HG02623 (cell line): ENCODE measurements at regions not wholly inside any gene's neighbourhood (a gene's known extent, or its start where the extent isn't known, plus 50 kb on each side); places are given as distances from the start of the nearest gene placed in this dataset.

Experiments
- ATAC-seq: cut with Tn5 transposase; IDR thresholded peaks from one replicate; pipeline ENCODE4 v1.9.1; 2021; ENCODE audit warnings: moderate library complexity; ENCODE audit not compliant: unreplicated experiment

DNA sequence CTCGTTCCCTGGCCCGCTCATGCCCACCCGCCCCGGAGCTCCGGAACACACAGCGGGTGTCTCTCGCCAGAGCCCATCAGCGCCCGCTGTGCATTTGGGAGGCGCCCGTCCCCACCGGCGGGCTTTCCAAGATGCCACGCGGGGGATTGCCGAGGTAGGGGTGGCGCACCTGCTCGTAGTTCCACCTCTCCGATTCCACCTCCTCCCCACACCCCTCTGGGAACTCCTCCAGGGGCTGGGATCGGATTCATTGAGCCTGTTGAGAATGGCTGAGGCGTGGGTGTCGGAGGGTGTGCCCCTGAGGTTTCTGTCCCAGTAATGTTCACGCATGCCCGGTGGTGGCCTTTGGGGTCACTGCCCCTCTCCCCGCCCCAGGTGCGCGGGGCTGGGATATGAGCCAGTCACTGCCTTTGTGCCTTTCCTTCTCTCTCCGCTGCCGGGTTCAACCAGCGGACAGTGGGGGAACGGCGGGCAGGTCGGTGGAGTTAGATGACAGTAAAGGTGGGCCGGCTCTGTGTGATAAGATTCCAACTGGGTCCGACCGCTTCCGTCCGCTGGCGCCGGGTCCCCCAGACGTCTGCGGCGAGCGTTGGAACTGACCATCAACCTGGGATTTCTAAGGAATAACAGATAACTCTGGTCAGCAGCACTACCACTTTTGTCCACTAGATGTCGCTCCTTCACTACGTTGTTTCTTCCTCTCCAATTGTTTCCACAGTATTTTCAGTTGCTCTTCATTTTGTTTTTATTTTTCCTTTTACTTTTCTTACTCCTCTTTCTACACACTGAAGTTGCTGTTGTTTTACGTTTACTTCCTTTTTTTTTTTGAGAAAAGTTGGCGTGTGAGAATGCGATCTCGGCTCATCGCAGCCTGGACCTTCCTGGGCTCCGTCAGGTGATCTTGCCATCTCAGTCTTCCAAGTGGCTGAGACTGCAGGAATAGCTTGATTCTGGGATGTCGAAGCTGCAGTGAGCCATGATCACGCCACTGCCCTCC is 178.1 kb upstream of the ALG10B start:
- peak; percentile 62 for ATAC-seq

DNA sequence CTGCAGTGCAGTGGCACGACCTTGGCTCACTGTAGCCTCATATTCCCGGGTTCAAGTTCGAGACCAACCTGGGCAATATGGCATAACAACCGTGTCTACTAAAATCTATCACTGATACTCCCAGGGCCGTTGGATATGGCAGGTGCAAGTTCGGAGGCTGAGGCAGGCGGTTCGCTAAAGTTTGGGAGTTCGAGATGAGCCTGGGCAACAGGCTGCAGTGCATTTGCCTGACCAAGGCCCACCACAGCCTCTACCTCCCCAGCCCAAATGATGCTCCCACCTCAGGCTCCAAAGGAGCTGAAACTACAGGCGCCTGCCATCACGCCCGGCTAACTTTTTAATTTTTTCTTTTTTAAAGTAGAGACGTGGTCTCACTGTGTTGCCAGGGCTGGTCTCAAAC is 177.1 kb upstream of the ALG10B start:
- no peak for ATAC-seq

DNA sequence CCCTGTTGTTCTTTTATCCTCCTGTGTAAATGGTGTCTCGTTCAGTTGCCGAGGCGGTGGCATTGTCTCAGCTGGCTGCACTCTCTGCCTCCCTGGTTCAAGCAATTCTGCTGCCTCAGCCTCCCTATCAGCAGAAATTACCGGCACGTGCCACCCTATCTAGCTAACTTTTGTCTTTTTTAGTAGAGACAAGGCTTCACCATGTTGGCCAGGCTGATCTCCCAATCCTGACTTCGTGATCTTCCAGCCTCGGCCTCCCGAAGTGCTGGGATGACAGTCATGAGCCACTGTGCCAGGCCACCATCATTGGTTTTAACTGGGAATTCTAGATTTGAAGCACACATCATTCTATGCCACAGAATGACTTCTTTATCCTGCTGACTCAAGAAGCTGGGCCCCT is 175.3 kb upstream of the ALG10B start:
- ATAC-seq = no peak

DNA sequence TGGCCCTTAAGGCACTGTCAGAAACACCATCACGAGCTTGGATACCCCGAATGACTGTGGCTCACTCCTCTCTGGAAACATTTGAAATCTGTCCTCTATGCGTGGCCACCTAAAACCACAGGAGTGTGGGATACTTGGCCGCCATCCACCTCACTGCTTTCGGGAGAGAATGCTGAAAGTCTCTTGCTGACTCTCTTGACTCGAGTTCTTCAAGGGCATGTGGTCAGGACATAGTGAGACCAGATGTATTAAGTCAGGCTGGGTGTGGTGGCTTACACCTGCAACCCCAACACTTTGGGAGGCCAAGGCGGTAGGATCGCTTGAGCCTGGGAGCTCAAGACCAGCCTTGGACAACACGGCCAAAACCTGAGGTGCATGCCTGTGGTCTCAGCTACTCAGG is 174.7 kb upstream of the ALG10B start:
- no peak for ATAC-seq

DNA sequence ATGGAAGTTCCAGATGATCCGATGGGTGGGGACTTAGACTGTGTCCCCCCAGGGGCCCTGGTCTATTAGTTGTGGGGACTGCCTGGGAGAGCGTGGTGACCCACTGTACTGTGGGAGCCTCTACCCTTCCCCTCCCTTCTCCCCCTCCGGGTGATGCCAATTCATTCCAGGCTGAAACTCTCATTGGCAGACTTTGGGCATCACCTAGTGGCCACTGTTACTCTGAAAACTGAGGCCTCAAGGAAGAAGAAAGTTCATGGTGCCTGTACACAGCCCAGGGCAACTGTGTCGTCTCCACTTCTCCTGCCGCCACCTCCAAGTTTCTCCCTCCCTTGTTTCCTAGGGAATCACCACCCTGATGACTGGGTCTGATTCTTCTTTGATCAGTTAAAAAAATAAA is 173.6 kb upstream of the ALG10B start:
- no peak for ATAC-seq

DNA sequence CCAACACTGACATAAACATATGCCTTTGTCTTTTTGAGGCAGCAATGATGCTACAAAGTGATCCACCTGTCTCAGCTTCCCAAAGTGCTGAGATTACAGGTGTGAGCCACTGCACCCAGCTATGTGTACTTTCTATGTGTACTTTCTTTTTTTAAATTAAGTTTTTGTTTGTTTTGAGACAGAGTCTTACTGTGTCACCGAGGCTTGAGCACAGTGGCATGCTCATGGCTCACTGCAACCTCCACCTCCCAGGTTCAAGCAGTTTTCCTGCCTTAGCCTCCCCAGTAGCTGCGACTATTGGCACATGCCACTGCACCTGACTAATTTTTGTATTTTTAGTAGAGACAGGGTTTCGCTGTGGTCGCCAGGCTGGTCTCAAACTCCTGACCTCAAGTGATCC is 172.5 kb upstream of the ALG10B start:
- ATAC-seq = no peak

DNA sequence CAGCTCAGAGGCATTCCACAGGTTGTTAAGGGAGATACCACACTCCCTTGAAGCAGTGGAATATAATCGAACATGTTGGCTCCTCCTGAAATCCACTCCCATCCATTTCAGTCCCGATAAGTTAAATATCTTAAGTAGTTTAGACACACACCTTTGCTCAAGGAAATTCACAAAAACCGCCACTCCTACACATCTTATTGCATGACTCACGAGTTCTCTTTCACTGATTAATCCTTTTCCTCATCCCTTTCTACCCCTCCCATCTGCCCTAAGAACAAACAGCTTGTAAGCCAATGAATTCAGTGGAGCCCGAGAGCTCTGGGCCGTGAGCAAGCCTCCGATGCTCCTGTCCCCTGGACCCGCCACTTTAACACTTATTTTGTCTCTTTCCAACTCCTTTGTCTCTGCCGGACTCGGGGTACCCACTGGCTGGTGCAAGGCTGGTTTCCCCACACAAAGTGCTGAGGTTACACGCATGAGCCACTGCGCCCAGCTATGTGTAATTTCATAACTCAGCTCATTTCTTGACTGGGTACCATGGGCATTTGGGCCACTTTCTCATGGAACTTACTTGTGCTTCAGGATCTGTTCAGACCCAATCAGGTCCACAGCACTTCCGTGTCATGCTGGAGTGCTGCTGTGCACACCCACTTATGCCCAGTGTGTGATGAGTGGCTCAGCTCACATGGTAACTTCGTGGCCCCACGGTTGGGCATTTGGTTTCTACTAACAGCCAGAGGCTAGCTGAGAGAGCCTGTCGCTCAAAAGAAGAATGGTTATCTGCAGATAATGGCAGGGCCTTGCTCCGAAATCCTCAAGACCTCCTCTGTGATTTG is 171.8 kb upstream of the ALG10B start:
- no peak for ATAC-seq

DNA sequence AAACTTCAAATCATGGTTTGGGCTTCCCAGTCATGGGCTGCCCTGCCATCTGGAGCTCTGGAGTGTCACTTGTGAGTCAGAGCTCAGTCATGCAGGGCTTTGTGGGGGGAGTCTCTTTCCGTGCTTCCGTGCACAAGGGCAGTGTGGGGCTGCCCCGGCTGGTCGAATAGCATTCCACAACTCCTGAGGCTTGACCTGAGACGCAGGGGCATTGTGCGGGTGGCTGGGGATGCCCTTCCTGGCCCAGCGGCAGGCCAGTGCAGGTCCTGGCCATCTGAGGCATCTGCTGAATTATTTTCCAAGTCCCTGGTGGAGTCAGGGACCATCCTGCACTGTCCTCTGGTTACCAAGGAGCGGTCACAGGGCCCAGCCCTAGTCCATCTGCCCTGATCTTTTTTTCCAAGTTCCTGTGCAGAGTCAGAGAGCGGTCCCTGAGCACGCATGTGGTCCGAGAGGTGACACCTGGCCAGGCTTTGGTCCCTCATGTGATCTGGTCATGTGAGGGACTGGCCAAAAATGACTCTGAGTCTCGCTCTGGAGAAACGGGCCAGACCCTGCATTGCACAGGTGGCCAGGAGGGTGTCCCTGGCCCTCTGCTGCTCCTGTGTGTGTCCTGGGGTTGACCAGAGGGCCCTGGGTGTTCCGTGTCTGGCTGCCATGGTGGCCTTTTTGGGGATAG is 167.0 kb upstream of the ALG10B start:
- ATAC-seq = no peak

DNA sequence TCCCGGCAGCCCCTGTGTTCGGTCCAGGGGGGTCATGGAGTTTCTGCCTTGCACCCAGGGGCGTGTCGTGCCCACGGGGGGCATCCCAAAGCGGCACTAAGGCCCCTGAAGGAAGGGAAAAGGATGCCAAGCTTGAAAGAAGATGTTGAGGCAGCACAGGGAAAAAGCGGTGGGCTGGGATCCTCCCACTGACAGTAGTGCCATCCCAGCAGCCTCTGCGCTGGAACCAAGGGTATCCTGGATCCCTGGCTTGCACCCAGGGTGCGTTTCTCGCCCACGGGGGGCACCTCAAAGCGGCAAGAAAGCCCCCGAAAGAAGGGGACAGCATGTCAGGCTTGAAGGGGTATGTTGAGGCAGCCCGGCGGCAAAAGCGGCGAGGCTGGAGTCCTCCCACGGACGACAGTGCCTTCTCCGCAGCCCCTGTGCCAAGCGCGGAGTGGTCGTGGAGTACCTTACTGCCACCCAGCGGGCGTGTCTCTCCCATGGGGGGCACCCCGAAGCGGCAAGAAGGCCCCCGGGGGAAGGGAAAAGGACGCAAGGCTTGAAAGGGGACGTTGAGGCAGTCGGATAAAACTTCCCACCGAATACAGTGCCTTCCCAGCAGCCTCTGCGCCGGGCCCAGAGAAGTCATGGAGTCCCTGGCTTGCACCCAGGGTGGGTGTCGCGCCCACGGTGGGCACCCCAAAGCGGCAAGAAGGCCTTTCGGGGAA is 164.4 kb upstream of the ALG10B start:
- ATAC-seq = no peak

DNA sequence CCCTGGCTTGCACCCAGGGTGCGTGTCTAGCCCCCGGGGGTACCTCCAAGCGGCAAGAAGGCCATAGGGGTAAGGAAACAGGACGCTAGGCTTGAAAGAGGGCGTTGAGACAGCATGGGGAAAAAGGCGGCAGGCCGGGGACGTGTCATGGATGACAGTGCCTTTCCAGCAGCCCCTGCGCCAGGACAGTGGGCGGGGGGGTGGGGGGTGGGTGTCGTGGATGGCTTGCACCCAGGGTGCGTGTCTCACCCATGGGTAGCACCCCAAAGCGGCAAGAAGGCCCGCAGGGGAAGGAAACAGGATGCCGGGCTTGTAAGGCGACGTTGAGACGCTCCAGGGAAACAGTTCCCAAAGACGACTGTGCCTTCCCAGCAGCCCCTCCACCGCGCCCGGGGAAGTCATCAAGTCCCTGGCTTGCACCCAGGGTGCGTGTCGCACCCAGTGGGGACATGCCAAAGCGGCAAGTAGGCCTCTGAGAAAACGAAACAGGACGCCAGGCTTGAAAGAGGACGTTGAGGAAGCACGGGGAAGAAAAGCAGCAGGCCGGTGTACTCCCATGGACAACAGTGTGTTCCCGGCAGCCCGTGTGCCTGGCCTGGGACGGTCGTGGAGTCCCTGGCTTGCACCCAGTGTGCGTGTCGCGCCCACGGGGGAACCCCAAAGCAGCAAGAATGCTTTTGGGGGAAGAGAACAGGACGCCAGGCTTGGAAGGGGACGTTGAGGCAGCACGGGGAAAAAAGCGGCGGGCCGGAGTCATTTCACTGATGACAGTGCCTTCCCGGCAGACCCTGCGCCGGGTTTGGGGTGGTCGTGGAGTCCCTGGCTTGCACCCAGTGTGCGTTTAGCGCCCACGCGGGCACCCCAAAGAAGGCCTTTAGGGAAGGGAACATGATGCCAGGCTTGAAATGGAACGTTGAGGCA is 163.5 kb upstream of the ALG10B start:
- ATAC-seq = no peak

DNA sequence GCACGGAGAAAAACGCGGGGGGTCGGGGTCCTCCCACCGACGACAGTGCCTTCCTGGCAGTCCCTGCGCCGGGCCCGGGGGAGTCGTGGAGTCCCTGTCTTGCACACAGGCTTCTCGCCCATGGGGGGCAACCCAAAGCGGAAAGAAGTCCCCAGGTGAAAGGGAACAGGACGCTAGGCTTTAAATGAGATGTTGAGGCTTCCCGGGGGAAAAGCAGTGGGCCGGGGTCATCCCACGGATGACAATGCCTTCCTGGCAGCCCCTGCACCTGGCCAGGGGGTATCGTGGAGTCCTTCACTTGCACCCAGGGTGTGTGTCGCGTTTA is 162.9 kb upstream of the ALG10B start:
- ATAC-seq = no peak

DNA sequence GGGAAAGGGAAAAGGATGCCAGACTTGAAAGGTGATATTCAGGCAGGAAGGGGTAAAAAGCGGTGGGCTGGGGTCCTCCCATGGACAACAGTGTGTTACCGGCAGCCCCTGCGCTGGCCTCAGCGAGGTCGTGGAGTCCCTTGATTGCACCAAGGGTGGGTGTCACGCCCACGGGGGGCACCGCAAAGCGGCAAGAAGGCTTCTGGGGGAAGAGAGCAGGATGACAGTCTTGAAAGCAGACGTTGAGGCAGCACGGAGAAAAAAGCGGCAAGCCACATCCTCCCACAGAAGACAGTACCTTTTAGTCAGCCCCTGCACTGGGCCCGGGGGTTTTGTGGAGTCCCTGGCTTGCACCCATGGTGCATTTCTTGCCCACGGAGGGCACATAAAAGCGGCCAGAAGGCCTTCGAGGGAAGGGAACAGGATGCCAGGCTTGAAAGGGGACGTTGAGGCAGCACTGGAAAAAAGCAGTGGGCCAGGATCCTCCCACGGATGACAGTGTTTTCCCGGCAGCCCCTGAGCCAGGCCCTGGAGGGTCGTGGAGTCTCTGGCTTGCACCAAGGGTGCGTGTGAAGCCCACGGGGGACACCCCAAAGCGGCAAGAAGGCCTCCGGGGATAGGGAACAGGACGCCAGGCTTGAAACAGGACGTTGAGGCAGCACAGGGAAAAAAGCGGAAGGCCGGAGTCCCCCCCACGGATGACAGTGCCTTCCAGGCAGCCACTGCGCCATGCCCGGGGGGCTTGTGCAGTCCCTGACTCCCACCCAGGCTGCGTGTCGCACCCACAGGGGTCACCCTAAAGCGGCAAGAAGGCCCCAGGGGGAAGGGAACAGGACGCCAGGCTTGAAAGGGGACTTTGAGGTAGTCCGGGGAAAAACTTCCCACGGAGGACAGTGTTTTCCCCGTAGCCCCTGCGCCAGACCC is 162.2 kb upstream of the ALG10B start:
- ATAC-seq = no peak

DNA sequence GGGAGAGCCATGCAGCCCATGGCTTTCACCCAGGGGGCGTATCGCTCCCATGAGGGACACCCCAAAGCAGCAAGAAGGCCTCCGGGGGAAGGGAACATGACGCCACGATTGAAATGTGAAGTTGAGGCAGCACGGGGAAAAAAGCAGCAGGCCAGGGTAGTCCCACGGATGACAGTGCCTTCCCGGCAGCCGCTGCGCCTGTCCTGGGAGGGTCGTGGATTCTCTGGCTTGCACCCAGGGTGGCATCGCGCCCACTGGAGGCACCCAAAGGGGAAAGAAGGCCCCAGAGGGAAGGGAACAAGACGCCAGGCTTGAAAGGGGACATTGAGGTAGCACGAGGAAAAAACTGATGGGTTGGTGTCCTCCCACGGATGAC is 161.6 kb upstream of the ALG10B start:
- no peak for ATAC-seq

DNA sequence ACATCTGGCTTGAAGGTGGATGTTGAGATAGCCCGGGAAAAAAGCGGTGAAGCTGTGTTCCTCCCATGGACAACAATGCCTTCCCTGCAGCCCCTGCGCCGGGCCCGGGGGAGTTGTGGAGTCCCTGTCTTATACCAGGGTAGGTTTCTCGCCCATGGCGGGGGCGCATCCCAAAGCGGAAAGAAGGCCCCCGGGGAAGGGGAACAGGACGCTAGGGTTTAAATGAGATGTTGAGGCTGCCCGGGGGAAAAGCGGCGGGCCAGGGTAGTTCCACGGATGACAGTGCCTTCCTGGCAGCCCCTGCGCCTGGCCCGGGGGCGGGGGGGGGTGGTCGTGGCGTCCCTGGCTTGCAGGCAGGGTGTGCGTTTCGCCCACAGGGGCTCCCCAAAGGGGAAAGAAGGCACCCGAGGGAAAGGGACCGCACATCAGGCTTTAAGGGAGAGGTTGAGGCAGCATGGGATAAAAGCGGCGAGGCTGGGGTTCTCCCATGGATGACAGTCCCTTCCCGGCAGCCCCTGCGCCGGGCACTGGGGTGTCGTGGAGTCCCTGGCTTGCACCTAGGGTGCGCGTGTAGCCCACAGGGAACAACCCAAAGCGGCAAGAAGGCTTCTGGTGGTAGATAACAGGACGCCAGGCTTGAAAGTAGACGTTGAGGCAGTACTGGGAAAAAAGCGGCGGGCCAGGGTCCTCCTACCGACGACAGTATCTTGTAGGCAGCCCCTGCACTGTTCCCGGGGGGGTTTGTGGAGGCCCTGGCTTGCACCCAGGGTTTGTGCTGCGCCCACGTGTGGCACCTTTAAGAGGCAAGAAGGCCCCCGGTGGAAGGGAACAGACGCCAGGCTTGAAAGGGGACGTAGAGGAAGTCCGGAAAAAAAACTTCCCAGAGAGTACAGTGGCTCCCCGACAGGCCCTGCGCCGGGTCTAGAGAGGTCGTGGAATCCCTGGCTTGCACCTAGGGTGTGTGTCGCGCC is 160.8 kb upstream of the ALG10B start:
- ATAC-seq = no peak

DNA sequence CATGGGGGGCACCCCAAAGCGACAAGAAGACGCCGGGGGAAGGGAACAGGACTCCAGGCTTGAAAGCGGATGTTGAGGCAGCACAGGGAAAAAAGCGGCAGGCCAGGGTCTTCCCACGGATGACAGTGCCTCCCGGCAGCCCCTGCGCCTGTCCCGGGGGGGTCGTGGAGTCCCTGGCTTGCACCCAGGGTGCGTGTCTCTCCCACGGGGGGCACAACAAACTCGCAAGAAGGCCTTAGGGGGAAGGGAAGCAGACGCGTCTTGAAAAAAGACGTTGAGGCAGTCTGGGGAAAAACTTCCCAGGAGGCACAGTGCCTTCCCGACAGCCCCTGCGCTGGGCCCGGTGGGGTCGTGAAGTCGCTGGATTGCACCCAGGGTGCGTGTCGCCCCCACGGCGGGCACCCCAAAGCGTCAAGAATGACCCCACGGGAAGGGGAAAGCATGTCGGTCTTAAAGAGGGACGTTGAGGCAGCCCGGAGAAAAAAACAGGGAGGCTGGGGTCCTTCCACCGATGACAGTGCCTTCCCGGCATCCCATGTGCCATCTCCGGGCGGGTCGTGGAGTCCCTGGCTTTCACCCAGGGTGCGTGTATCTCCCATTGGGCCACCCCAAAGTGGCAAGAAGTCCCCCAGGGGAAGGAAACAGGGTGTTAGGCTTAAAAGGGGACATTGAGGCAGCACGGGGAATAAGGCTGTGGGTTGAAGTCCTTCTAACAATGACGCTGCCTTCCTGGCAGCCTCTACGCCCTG is 159.9 kb upstream of the ALG10B start:
- ATAC-seq = no peak

DNA sequence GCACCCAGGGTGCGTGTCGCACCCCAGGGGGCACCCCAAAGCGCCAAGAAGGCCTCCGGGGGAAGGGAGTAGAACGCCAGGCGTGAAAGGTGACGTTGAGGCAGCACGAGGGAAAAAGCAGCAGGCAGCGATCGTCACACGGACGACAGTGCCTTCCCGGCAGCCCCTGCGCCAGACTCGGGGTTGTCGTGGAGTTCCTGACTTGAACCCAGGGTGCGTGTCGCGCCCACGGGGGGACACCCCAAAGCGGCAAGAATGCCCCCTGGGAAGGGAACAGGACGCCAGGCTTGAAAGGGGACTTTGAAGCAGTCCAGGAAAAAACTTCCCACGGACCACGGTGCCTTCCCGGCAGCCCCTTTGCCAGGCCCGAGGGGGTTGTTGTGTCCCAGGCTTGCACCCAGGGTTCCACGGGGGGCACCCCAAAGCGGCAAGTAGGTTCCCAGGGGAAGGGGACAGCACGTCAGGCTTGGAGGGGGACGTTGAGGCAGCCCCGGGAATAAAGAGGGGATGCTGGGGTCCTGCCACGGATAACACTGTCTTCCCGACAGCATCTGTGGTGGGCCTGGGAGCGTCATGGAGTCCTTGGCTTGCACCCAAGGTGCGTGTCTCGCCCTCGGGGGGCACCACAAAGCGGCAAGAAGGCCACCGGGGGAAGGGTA is 159.2 kb upstream of the ALG10B start:
- no peak for ATAC-seq
